Mesothelial cell of epicardium (in vitro differentiated cells): ENCODE measurements at regions not wholly inside any gene's neighbourhood (a gene's known extent, or its start where the extent isn't known, plus 50 kb on each side); places are given as distances from the start of the nearest gene placed in this dataset.

Experiments
- DNase-seq, 2 experiments: peaks; one replicate each; pipeline ENCODE4 v3.0.0; 2021; ENCODE audit warnings: low spot score in 2 of 2; ENCODE audit not compliant: unreplicated experiment in 2 of 2
- H3K27ac Mint-ChIP-seq: 2 replicates; pipeline ENCODE4 v1.8.0; 2021; ENCODE audit warnings: mixed read lengths
- H3K27me3 Mint-ChIP-seq: 2 replicates; pipeline ENCODE4 v1.8.0; 2021; ENCODE audit warnings: low read depth, mixed read lengths
- H3K36me3 Mint-ChIP-seq: 2 replicates; pipeline ENCODE4 v1.8.0; 2021; ENCODE audit warnings: mixed read lengths
- H3K4me1 Mint-ChIP-seq: 2 replicates; pipeline ENCODE4 v1.8.0; 2021; ENCODE audit warnings: mixed read lengths
- H3K4me3 Mint-ChIP-seq: 2 replicates; pipeline ENCODE4 v1.8.0; 2021; ENCODE audit warnings: mild to moderate bottlenecking, moderate library complexity, mixed read lengths
- H3K9me3 Mint-ChIP-seq: 2 replicates; pipeline ENCODE4 v1.8.0; 2021; ENCODE audit warnings: mixed read lengths
- TF ChIP-seq, protein P1 (sequence below): fragments of 200-600 bp; sonication (generic); IDR thresholded peaks from one replicate; pipeline ENCODE4 v1.5.0; 2021; ENCODE audit warnings: antibody characterized with exemption; ENCODE audit not compliant: unreplicated experiment

DNA sequence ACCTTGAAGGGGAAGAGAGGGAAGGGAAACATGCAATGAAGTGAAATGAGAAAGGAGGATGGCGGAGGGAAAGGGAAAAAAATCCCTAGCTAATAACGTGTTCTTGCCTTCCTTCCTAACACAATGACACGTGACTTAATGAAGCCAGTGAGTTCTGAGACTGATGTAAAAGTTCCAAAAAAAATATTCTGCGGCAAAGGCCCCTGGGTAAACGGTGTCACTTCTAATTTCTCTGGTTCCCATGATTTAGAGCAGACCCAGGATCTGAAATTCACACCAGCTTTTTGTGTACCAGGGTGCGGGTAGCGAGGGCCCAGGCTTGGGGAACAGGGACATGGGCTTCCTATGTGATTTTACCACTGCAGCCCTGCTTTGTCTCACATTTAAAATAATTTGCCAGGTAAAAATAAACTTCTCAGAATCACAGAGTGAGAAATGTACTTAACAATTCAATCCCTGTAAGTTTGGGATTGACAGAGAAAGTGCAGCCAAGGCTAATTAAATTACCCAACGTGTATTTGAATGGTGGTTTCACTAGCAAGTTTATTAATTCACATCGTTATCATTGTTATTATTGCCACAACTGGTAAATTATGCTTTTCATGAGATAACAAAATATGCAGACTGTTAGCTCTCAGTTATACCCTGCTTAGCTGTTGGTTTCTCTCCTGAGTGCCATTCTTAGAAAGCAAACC lies 182.4 kb downstream of the SEM1 start:
- no peak overlapping the region for H3K4me3 Mint-ChIP-seq
- H3K27me3 Mint-ChIP-seq: peaks cover 4% of the 10 kb centered on the region
- no peaks in the 10 kb centered on the region for H3K36me3 Mint-ChIP-seq
- TF ChIP-seq, protein P1, sequence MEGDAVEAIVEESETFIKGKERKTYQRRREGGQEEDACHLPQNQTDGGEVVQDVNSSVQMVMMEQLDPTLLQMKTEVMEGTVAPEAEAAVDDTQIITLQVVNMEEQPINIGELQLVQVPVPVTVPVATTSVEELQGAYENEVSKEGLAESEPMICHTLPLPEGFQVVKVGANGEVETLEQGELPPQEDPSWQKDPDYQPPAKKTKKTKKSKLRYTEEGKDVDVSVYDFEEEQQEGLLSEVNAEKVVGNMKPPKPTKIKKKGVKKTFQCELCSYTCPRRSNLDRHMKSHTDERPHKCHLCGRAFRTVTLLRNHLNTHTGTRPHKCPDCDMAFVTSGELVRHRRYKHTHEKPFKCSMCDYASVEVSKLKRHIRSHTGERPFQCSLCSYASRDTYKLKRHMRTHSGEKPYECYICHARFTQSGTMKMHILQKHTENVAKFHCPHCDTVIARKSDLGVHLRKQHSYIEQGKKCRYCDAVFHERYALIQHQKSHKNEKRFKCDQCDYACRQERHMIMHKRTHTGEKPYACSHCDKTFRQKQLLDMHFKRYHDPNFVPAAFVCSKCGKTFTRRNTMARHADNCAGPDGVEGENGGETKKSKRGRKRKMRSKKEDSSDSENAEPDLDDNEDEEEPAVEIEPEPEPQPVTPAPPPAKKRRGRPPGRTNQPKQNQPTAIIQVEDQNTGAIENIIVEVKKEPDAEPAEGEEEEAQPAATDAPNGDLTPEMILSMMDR: no peak
- DNase-seq: no peak
- H3K4me1 Mint-ChIP-seq: peaks cover 19% of the 10 kb centered on the region
- peak overlapping the region; percentile 76 for H3K27ac Mint-ChIP-seq
- H3K9me3 Mint-ChIP-seq: no peaks in the 10 kb centered on the region

DNA sequence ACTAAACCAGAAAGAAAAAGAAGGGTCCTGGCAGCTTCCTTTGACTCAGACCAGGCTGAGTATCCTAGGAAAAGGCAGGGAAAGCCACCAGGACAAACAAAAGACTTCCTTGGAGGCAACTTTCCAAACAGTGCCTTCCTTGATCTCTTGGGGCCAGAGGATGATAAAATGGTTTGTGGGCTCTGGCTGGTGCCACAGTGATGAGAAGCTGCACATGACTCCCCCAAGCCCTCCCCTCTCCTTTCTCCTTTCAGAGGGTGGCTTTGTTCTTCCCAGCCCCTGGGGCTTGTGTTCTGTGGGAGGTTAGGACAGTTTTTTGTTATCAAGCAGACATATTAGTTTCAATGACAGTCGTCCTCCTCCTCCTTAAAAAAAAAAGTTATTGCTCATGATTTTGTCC lies 183.2 kb downstream of the SEM1 start:
- H3K36me3 Mint-ChIP-seq: no peaks in the 10 kb centered on the region
- H3K4me1 Mint-ChIP-seq: peaks cover 19% of the 10 kb centered on the region
- H3K27me3 Mint-ChIP-seq: peaks cover 4% of the 10 kb centered on the region
- no peaks in the 10 kb centered on the region for H3K9me3 Mint-ChIP-seq
- no peak for DNase-seq
- TF ChIP-seq, protein P1: no peak
- H3K27ac Mint-ChIP-seq: peak overlapping the region; percentile 76
- H3K4me3 Mint-ChIP-seq: no peak overlapping the region

DNA sequence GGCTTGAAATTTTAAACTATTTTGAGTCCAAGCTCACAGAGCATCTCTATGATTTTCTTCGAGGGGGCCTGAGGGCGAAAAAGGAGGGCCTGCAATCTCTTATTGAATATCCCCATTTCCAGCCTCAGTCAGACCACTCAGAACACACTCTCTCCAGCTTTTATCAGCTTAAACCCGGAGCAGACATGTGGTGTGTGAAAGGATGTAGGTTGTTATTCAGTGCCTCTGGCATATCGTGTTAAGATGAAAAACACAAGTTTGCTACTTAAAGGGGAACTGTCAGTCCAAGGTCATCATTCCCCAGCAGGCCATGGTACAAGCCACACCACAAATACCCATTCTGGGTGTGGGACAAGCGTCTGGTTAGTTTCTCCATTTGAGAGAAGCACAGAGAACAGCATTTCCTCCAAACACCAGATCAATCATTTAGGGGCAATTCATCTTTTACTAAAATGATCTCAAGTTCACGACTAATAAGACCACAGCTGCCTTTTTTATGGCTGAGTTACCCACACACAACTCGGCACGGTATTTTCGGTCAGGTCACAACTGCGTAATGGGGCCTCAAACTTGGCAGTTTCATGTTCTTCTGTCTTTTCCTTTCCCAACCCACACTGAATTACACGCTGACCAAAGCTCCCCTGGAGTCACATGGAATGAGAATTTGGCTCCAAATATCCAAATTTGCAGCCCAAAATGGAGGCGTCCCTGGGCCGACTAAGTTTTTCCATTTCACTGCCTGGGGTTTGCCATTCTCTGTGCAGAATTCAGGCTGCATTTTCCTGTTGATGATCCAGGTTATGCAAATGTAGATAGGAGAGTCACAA lies 188.4 kb downstream of the SEM1 start:
- TF ChIP-seq, protein P1: no peak
- DNase-seq: no peak
- Mint-ChIP-seq H3K27ac (no peak overlapping the region), H3K4me1 (peaks cover 9% of the 10 kb centered on the region), H3K36me3 (no peaks in the 10 kb centered on the region), H3K27me3 (peaks cover 5% of the 10 kb centered on the region), H3K4me3 (no peak overlapping the region), H3K9me3 (peaks cover 10% of the 10 kb centered on the region)

DNA sequence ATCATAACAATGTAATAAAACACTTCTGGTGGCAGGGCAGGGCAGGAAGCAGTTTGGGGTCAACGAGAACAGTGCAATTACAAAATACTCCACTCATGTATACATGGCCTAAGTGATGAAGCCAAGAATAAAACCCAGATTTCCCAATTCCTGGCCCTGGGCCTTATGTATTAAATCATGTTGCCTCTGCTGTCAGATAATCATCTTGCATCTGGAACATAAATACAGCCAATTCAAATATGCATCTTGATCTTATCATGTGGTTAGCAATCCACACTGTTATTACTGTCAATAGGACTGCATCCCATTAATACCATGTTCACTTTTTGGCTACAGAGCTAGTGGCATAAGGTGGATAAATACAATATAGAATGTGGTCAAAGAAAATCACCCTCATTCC lies 186.5 kb upstream of the SLC25A13 start:
- TF ChIP-seq, protein P1: no peak
- Mint-ChIP-seq H3K27ac (no peak overlapping the region), H3K9me3 (no peaks in the 10 kb centered on the region), H3K4me3 (no peak overlapping the region), H3K27me3 (peaks cover 22% of the 10 kb centered on the region), H3K4me1 (peaks cover 8% of the 10 kb centered on the region), H3K36me3 (no peaks in the 10 kb centered on the region)
- DNase-seq: no peak

DNA sequence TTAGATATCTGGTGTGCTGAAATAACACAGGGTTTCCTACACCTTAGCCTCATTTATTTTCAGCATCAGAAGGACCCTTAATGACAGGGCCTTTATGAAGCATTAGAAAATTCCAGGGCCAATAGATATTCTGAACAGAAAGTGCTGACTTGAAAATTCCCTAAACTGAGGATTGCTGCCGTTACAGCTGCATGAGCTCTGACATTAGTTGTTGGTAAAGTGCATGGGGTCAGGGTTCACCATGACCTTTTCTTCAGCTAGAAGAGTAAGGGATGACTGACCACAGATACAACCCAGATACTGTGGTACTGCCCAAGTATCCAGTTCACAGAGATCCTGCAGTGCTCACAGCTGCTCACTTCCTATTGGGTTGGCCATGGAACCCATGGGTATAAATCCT lies 181.7 kb upstream of the SLC25A13 start:
- H3K4me3 Mint-ChIP-seq: no peak overlapping the region
- H3K9me3 Mint-ChIP-seq: no peaks in the 10 kb centered on the region
- peaks cover 4% of the 10 kb centered on the region for H3K27me3 Mint-ChIP-seq
- H3K36me3 Mint-ChIP-seq: no peaks in the 10 kb centered on the region
- TF ChIP-seq, protein P1: no peak
- H3K4me1 Mint-ChIP-seq: peaks cover 8% of the 10 kb centered on the region
- no peak overlapping the region for H3K27ac Mint-ChIP-seq
- DNase-seq: no peak
